IMR-90 (cell line): ENCODE measurements at regions not wholly inside any gene's neighbourhood (a gene's known extent, or its start where the extent isn't known, plus 50 kb on each side); places are given as distances from the start of the nearest gene placed in this dataset.
A peak's percentile ranks its signal among the peaks of the same experiment; 100 is the strongest.

Source experiments
- BHLHE40 ChIP-seq: fragments of 150-350 bp; IDR thresholded peaks from 2 replicates; pipeline ENCODE4 v1.6.1; 2016; ENCODE audit warnings: mild to moderate bottlenecking, low read depth, low read length
- CEBPB ChIP-seq: IDR thresholded peaks from 2 replicates; pipeline ENCODE4 v1.6.1; 2012; ENCODE audit warnings: low read depth, low read length, improper control_type of control experiment
- CHD1 ChIP-seq: IDR thresholded peaks from 2 replicates; pipeline ENCODE4 v1.6.1; 2012; ENCODE audit warnings: low read depth, low read length, improper control_type of control experiment
- FOS ChIP-seq: fragments of 150-350 bp; IDR thresholded peaks from 2 replicates; pipeline ENCODE4 v1.6.1; 2016; ENCODE audit warnings: low read depth, low read length
- MAFK ChIP-seq: IDR thresholded peaks from 2 replicates; pipeline ENCODE4 v1.6.1; 2012; ENCODE audit warnings: low read depth, low read length, improper control_type of control experiment
- POLR2A ChIP-seq: IDR thresholded peaks from 2 replicates; pipeline ENCODE4 v1.6.1; 2012; ENCODE audit warnings: mild to moderate bottlenecking, low read depth, low read length
- RAD21 ChIP-seq: IDR thresholded peaks from 2 replicates; pipeline ENCODE4 v1.6.1; 2012; ENCODE audit warnings: low read length, improper control_type of control experiment
- RCOR1 ChIP-seq: IDR thresholded peaks from 2 replicates; pipeline ENCODE4 v1.6.1; 2012; ENCODE audit warnings: mild to moderate bottlenecking, low read length, improper control_type of control experiment; ENCODE audit not compliant: insufficient replicate concordance
- RFX5 ChIP-seq: IDR thresholded peaks from 2 replicates; pipeline ENCODE4 v1.8.0; 2012; ENCODE audit warnings: low read depth, mild to moderate bottlenecking, low read length, moderate library complexity
- SMC3 ChIP-seq: fragments of 150-350 bp; IDR thresholded peaks from 2 replicates; pipeline ENCODE4 v1.6.1; 2016; ENCODE audit warnings: low read depth, mild to moderate bottlenecking, antibody characterized with exemption, low read length, moderate library complexity
- TF ChIP-seq, protein P1 (sequence below): conservative IDR thresholded peaks from 2 replicates; pipeline ENCODE4 v1.5.1; 2012; ENCODE audit warnings: mild to moderate bottlenecking, low read depth, low read length, improper control_type of control experiment
- TF ChIP-seq, protein P2 (sequence below): fragments of 150-350 bp; IDR thresholded peaks from 2 replicates; pipeline ENCODE4 v1.6.1; 2017; ENCODE audit warnings: mild to moderate bottlenecking, antibody characterized with exemption, low read length, low read depth

DNA sequence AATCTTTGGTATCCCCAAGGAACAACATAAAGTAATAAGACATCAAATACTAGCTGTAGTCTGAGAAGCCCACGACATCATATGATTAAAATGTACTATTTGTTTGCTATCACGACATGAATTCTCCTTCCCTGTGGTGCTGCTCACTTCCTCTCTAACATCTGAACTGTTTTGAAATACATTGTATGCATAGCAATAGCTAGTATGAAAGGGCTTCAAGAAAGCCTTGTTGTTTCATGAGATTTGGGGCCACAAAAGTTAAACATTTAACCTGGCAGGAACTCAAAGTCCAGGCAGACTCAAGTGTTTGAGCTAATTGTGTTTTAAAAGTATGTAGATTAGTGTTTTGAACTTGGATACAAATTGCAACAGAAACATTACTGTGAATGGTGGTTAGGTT is 237.4 kb upstream of the PTGER4 start:
- TF ChIP-seq, protein P1, sequence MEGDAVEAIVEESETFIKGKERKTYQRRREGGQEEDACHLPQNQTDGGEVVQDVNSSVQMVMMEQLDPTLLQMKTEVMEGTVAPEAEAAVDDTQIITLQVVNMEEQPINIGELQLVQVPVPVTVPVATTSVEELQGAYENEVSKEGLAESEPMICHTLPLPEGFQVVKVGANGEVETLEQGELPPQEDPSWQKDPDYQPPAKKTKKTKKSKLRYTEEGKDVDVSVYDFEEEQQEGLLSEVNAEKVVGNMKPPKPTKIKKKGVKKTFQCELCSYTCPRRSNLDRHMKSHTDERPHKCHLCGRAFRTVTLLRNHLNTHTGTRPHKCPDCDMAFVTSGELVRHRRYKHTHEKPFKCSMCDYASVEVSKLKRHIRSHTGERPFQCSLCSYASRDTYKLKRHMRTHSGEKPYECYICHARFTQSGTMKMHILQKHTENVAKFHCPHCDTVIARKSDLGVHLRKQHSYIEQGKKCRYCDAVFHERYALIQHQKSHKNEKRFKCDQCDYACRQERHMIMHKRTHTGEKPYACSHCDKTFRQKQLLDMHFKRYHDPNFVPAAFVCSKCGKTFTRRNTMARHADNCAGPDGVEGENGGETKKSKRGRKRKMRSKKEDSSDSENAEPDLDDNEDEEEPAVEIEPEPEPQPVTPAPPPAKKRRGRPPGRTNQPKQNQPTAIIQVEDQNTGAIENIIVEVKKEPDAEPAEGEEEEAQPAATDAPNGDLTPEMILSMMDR: no peak
- TF ChIP-seq SMC3 (no peak), POLR2A (no peak), CHD1 (no peak), BHLHE40 (no peak), MAFK (no peak), RCOR1 (no peak), RFX5 (no peak), FOS (no peak), RAD21 (no peak), CEBPB (peak; percentile 38; the same call in 1 of the 2 replicates)
- TF ChIP-seq, protein P2, sequence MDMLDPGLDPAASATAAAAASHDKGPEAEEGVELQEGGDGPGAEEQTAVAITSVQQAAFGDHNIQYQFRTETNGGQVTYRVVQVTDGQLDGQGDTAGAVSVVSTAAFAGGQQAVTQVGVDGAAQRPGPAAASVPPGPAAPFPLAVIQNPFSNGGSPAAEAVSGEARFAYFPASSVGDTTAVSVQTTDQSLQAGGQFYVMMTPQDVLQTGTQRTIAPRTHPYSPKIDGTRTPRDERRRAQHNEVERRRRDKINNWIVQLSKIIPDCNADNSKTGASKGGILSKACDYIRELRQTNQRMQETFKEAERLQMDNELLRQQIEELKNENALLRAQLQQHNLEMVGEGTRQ: no peak
